Jurkat, Clone E6-1 (cell line): ENCODE measurements at regions not wholly inside any gene's neighbourhood (a gene's known extent, or its start where the extent isn't known, plus 50 kb on each side); places are given as distances from the start of the nearest gene placed in this dataset.
"Not testable (repeated sequence)": the region's sequence is repeated elsewhere in the genome, so short reads cannot be mapped to it uniquely, and the experiment has no call there.

Experiments used
- DNase-seq: peaks from one replicate; pipeline ENCODE4 v3.0.0-alpha.2; 2011; ENCODE audit warnings: low read depth, low spot score
- H3K4me3 ChIP-seq: 2 replicates; pipeline ENCODE4 v1.5.1; 2011; ENCODE audit warnings: mild to moderate bottlenecking, low read length, control low read depth, moderate library complexity

DNA sequence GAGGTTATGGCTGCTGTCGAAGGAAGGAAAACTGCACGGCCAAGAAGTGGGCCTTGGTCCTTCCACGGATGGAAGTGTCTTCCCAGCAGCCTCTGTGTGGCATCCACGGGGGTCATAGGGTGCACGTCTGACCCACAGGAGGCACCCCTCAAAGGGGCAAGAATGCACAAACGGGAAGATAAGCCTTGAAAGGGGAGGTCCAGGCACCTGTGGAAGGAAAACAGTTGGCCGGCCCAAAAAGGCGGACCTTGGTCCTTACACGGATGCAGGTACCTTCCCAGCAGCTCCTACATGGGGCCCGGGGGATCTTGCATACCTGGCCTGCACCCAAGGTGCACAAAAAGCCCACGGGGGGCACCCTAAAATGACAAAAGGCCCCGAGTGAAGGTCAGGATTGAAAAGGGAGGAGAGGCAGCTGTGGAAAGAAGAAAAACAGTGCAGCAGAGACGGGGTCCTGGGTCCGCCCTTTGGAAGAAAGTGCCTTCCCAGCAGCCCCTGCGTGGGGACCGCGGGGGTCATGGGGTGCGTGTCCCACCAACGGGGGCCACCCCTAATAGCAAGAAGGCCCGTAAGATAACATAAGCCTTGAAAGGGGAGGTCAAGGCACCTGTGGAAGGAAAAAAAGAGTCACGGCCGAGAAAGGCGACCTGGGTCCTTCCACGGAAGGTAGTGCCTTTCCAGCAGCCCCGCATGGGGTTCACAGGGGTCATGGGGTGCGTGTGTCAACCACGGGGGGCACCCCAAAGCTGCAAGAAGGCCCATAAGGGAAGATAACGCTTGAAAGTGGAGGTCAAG, 276.1 kb downstream of the ALG10 start:
- H3K4me3 ChIP-seq: no peak overlapping the region
- no peak for DNase-seq

GRCh38 chr12:34298971-34299801, 276.9 kb downstream of the ALG10 start:
- H3K4me3 ChIP-seq: no peak overlapping the region

GRCh38 chr12:34299802-34300193, 277.5 kb downstream of the ALG10 start:
- no peak for DNase-seq
- H3K4me3 ChIP-seq: no peak overlapping the region

More at GRCh38 chr12:34298971-34299801, 276.9 kb downstream of the ALG10 start:
- DNase-seq: no peak

DNA sequence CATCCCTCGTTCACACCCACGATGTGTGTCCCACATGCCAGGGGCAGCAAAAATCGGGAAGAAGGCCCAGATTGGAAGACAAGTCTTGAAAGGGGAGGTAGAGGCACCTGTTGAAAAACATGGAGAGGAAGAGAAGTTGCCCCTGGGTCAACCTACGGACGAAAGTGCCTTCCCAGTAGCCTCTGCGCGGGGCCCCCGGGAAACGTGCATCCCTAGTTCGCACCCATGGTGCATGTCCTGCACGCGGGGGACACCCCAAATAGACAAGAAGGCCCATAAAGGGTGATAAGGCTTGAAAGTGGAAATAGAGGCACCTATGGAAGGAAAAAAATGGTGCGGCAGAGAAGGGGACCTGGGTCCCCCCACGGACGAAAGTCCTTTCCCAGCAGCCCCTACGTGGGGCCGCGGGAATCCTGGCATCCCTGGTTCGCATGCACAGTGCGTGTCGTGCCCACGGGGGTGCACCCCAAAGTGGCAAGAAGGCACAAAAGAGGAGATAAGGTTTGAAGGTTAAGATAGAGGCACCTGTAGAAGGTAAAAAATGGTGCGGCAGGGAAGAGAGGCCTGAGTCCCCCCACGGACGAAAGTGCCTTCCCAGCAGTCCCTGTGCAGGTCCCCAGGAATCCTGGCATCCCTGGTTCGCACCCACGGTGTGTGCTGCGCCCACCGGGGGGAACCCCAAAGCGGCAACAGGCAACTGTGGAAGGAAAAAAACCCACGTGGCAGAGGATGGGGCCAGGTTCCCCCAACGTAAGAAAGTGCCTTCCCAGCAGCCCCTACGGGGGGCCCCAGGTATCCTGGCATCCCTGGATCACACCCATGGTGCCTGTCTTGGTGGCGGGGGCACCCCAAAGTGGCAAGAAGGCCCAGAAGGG, 278.3 kb downstream of the ALG10 start:
- no peak overlapping the region for H3K4me3 ChIP-seq
- no peak for DNase-seq

DNA sequence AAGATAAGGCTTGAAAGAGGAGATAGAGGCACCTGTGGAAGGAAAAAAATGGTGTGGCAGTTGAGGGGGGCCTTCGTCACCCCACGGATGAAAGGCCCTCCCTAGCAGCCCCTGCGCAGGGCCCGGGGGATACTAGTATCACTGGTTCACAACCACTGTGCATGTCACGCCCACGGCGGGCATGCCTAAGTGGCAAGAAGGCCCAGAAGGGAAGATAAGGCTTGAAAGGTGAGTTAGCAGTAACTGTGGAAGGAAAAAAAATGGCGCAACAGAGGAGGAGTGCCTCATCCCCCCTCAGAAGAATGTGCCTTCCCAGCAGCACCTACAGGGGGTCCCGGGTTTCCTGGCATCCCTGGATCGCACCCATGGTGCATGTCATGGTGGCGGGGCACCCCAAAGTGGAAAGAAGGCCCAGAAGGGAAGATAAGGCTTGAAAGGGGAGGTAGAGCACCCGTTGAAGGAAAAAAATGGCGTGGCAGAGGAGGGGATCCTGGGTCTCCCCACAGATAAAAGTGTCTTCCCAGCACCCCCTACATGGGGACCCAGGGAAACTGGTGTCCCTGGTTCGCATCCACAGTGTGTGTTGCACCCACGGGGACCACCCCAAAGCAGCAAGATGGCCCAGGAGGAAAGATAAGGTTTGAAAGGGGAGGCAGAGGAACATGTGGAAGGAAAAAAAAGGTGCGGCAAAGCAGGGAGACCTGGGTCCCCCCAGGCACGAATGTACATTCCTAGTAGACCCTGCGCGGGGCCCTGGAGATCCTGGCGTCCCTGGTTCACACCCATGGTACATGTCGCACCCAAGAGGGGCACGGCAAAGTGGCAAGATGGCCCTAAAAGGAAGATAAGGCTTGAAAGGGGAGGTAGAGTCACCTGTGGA, 279.2 kb downstream of the ALG10 start:
- no peak for DNase-seq
- no peak overlapping the region for H3K4me3 ChIP-seq

DNA sequence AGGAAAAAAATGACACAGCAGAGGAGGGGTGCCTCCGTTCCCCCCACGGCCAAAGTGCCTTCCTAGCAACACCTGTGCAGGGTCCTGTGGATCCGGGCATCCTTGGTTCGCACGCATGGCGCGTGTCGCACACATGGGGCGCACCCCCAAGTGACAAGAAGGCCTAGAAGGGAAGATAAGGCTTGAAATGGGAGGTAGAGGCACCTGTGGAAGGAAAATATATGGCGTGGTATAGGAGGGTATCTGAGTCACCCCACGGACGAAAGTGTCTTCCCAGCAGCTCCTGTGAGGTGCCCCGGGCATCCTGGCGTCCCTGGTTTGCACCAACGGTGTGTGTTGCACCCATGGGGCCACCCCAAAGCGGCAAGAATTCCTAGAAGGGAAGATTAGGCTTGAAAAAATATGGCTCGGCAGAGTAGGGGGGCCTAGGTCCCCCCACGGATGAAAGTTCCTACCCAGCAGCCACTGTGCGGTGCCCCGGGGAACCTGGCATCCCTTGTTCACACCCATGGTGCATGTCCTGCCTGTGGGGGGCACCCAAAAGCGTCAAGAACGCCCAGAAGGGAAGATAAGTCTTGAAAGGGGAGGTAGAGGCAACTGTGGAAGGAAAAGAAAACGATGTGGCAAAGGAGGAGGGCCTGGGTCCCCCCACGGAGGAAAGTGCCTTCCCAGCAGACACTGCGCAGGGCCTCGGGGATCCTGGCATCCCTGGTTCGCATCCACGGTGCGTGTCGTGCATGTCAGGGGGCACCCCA, 280.0 kb downstream of the ALG10 start:
- H3K4me3 ChIP-seq: no peak overlapping the region
- DNase-seq: no peak

- H3K4me3 ChIP-seq: no peak overlapping the region
Measured at GRCh38 chr12:34303091-34303870, 281.0 kb downstream of the ALG10 start.

DNA sequence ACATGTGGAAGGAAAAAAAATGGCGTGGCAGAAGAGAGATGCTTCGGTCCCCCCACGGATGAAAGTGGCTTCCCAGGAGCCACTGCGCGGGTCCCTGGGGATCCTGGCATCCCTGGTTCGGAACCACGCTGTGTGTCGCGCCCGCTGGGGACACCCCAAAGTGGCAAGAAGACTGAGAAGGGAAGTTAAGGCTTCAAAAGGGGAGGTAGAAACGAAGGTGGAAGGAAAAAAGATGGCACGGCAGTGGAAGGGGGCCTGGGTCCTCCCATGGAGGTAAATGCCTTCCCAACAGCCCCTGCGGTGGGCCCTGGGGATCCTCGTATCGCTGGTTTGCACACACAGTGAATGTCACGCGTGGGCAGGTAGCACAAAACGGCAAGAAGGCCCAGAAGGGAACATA, 281.7 kb downstream of the ALG10 start:
- H3K4me3 ChIP-seq: no peak overlapping the region

More at GRCh38 chr12:34303091-34303870, 281.0 kb downstream of the ALG10 start:
- no peak for DNase-seq

GRCh38 chr12:34304546-34304945, 282.2 kb downstream of the ALG10 start:
- H3K4me3 ChIP-seq: no peak overlapping the region
- DNase-seq: no peak

More for the DNA sequence above, 281.7 kb downstream of the ALG10 start:
- DNase-seq: no peak

DNA sequence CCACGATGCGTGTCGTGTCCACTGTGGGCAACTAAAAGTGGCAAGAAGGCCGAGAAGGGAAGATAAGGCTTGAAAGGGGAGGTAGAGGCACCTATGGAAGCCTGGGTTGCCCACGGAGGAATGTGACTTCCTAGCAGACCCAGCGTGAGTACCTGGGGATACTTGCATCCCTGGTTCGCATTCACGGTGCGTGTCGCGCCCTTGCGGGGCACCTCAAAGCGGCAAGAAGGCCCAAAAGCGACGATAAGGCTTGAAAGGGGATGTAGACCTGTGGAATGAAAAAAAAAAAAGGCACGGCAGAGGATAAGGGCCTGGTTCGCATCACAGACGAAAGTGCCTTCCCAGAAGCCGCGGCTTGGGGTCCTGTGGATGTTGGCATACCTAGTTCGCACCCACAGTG, 282.9 kb downstream of the ALG10 start:
- no peak for DNase-seq

DNA sequence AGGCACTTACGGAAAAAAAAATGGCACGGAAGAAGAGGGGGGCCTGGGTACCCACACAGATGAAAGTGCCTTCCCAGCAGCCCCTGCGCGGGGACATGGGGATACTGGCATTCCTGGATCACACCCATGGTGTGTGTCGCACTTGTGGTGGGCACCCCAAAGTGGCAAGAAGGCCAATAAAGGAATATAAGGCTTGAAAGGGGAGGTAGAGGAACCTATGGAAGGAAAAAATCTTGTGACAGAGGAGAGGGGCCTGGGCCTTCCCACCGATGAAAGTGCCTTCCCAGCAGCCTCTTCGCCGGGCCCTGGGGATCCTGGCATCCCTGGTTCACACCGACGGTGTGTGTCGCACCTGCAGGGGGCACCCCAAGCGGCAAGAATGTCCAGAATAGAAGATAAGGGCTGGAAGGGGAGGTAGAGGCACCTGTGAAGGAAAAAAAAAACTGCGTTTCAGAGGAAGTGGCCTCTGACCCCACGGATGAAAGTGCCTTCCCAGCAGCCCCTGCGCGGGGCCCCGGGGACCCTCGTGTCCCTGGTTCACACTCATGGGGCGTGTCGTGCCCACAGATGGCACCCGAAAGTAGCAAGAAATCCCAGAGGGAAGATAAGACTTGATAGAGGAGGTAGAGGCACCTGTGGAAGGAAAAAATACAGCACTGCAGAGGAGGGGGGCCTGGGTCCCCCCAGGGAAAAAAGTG, 284.0 kb downstream of the ALG10 start:
- DNase-seq: no peak
- no peak overlapping the region for H3K4me3 ChIP-seq

More for the DNA sequence above, 282.9 kb downstream of the ALG10 start:
- no peak overlapping the region for H3K4me3 ChIP-seq

DNA sequence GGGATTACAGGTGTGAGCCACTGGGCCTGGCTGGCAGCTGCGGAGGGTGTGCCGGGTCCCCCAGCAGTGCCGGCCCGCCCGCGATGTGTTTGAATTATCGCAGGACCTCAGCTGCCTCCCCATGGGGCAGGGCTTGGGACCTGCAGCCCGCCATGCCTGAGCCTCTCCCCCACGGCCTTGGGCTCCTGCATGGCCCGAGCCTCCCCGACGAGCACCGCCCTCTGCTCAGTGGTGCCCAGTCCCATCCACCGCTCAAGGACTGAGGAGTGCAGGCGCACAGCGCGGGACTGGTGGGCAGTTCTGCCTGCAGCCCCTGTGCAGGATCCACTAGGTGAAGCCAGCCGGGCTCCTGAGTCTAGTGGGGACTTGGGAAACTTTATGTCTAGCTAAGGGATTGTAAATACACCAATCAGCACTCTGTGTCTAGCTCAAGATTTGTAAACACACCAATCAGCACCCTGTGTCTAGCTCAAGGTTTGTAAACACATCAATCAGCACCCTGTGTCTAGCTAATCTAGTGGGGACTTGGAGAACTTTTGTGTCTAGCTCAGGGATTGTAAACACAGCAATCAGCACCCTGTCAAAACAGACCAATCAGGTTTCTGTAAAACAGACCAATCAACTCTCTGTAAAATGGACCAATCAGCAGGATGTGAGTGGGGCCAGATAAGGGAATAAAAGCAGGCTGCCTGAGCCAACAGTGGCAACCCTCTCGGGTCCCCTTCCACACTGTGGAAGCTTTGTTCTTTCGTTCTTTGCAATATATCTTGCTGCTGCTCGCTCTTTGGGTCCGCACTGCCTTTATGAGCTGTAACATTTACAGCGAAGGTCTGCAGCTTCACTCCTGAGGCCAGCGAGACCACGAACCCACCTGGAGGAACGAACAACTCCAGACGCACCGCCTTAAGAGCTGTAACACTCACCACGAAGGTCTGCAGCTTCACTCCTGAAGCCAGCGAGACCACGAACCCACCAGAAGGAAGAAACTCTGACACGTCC, 287.8 kb downstream of the ALG10 start:
- not testable (repeated sequence) for DNase-seq, H3K4me3 ChIP-seq

- no peak for DNase-seq
- no peak overlapping the region for H3K4me3 ChIP-seq
Measured at GRCh38 chr12:34311337-34311736, 289.0 kb downstream of the ALG10 start.

DNA sequence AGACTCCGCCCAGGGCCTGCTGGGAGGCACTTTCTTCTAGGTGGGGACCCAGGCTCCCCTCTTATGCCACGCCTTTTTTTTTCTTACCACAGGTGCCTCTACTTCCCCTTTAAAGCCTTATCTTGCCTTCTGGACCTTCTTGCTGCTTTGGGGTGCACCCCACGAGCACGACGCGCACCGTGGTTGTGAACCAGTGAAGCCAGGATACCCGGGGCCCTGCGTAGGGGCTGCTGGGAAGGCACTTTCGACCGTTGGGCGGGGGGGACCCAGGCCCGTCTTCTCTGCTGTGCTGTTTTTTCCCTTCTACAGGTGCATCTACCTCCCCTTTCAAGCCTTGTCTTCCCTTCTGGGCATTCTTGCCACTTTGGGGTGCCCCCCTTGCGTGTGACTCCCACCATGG, 305.4 kb downstream of the ALG10 start:
- DNase-seq: no peak
- H3K4me3 ChIP-seq: no peak overlapping the region

DNA sequence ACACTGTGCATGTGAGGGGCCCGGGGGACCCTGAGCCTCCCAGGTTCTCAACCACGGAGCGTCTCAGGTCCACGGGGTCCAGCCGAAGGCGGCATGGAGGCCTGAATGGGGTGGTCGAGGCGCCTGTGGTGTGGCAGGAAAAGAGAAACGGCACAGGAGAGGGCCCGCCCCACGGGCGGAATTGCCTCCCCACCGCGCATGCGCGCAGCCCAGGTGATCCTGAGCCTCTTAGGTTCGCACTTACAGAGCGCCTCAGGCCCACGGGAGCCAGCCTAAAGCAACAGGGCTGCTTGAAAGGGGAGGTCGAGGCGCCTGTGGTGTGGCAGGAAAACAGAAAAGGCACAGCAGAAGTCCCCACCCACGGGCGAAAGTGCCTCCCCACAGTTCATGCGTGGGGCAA, 311.0 kb downstream of the ALG10 start:
- H3K4me3 ChIP-seq: no peak overlapping the region
- no peak for DNase-seq
